ENCODE measurements at regions not wholly inside any gene's neighbourhood (a gene's known extent, or its start where the extent isn't known, plus 50 kb on each side); places are given as distances from the start of the nearest gene placed in this dataset.

DNA sequence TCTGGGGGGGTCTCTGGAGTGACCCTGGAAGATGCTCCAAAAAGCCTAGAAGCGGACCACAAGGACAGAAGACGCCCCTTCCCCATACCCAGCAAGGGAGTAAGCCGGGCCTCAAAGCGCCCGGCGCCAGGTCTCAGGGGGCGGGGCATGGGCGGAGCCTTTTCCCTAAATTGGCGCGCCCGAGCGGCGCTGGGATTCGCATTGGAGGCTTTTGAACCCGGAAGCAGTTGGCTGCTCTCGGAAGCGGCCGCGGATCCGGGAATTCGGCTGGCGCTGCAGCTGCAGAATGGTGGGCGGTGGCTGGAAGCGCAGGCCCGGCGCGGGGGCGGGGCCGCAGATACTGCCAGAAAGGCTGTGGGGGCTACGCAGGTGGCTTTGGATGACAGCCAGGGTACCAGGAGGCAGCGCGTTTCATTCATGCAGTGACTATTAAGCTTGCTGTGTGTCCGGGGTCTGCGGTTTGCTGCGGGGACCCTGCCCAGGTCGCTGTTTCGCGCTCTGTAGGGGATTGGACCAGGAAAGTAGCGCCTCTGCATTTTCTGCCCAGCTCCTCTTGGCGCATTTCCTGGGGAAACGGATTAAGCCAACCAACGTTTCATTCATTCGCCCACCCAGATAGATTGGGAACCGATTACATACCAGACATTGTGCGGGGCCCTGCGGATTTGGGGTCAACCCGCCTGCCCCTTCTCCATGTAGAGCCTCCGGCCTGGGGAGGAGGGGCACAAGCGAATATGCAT is 83.0 kb upstream of the FREM1 start (continued):
- TF ChIP-seq, protein P1, sequence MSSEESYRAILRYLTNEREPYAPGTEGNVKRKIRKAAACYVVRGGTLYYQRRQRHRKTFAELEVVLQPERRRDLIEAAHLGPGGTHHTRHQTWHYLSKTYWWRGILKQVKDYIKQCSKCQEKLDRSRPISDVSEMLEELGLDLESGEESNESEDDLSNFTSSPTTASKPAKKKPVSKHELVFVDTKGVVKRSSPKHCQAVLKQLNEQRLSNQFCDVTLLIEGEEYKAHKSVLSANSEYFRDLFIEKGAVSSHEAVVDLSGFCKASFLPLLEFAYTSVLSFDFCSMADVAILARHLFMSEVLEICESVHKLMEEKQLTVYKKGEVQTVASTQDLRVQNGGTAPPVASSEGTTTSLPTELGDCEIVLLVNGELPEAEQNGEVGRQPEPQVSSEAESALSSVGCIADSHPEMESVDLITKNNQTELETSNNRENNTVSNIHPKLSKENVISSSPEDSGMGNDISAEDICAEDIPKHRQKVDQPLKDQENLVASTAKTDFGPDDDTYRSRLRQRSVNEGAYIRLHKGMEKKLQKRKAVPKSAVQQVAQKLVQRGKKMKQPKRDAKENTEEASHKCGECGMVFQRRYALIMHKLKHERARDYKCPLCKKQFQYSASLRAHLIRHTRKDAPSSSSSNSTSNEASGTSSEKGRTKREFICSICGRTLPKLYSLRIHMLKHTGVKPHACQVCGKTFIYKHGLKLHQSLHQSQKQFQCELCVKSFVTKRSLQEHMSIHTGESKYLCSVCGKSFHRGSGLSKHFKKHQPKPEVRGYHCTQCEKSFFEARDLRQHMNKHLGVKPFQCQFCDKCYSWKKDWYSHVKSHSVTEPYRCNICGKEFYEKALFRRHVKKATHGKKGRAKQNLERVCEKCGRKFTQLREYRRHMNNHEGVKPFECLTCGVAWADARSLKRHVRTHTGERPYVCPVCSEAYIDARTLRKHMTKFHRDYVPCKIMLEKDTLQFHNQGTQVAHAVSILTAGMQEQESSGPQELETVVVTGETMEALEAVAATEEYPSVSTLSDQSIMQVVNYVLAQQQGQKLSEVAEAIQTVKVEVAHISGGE (CRISPR knock-in tag; IDR thresholded peaks at IDR 0.05): peak in 1 of 3 experiments; percentile 67; a peak in 2 of 6 replicates
- TF ChIP-seq, protein P2, sequence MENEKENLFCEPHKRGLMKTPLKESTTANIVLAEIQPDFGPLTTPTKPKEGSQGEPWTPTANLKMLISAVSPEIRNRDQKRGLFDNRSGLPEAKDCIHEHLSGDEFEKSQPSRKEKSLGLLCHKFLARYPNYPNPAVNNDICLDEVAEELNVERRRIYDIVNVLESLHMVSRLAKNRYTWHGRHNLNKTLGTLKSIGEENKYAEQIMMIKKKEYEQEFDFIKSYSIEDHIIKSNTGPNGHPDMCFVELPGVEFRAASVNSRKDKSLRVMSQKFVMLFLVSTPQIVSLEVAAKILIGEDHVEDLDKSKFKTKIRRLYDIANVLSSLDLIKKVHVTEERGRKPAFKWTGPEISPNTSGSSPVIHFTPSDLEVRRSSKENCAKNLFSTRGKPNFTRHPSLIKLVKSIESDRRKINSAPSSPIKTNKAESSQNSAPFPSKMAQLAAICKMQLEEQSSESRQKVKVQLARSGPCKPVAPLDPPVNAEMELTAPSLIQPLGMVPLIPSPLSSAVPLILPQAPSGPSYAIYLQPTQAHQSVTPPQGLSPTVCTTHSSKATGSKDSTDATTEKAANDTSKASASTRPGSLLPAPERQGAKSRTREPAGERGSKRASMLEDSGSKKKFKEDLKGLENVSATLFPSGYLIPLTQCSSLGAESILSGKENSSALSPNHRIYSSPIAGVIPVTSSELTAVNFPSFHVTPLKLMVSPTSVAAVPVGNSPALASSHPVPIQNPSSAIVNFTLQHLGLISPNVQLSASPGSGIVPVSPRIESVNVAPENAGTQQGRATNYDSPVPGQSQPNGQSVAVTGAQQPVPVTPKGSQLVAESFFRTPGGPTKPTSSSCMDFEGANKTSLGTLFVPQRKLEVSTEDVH (IDR thresholded peaks at IDR 0.05; ENCODE audit: low read depth, partially characterized antibody): peak; percentile 90
- TF ChIP-seq, protein P3, sequence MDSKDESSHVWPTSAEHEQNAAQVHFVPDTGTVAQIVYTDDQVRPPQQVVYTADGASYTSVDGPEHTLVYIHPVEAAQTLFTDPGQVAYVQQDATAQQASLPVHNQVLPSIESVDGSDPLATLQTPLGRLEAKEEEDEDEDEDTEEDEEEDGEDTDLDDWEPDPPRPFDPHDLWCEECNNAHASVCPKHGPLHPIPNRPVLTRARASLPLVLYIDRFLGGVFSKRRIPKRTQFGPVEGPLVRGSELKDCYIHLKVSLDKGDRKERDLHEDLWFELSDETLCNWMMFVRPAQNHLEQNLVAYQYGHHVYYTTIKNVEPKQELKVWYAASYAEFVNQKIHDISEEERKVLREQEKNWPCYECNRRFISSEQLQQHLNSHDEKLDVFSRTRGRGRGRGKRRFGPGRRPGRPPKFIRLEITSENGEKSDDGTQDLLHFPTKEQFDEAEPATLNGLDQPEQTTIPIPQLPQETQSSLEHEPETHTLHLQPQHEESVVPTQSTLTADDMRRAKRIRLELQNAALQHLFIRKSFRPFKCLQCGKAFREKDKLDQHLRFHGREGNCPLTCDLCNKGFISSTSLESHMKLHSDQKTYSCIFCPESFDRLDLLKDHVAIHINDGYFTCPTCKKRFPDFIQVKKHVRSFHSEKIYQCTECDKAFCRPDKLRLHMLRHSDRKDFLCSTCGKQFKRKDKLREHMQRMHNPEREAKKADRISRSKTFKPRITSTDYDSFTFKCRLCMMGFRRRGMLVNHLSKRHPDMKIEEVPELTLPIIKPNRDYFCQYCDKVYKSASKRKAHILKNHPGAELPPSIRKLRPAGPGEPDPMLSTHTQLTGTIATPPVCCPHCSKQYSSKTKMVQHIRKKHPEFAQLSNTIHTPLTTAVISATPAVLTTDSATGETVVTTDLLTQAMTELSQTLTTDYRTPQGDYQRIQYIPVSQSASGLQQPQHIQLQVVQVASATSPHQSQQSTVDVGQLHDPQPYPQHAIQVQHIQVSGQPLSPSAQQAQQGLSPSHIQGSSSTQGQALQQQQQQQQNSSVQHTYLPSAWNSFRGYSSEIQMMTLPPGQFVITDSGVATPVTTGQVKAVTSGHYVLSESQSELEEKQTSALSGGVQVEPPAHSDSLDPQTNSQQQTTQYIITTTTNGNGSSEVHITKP (IDR thresholded peaks at IDR 0.05; ENCODE audit: partially characterized antibody): no peak
- TF ChIP-seq CCNT2 (IDR thresholded peaks at IDR 0.05; ENCODE audit: borderline replicate concordance, extremely low read depth, insufficient read length, low read depth, low read length) (no peak), ZNF282 (CRISPR knock-in tag; IDR thresholded peaks at IDR 0.05) (no peak), NR3C1 (CRISPR knock-in tag; IDR thresholded peaks at IDR 0.05) (no peak), RAD51 (IDR thresholded peaks at IDR 0.05; ENCODE audit: borderline replicate concordance, low read depth) (no peak), SMAD4 (CRISPR knock-in tag; conservative IDR thresholded peaks at IDR 0.05) (0 out of 2 replicates have a peak, but pooled peaks have one; percentile 23)
- TF ChIP-seq, protein P4, sequence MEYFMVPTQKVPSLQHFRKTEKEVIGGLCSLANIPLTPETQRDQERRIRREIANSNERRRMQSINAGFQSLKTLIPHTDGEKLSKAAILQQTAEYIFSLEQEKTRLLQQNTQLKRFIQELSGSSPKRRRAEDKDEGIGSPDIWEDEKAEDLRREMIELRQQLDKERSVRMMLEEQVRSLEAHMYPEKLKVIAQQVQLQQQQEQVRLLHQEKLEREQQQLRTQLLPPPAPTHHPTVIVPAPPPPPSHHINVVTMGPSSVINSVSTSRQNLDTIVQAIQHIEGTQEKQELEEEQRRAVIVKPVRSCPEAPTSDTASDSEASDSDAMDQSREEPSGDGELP (CRISPR knock-in tag; IDR thresholded peaks at IDR 0.05; ENCODE audit: borderline replicate concordance): peak; percentile 64; the same call in 1 of the 2 replicates

Measured in K562 (cell line).